Activated naive CD8-positive, alpha-beta T cell treated with anti-CD3 and anti-CD28 coated beads, Interleukin-2, amount 50 U/mL, for 24 hours (primary cell): ENCODE measurements at regions not wholly inside any gene's neighbourhood (a gene's known extent, or its start where the extent isn't known, plus 50 kb on each side); places are given as distances from the start of the nearest gene placed in this dataset.
"Not testable (repeated sequence)": the region's sequence is repeated elsewhere in the genome, so short reads cannot be mapped to it uniquely, and the experiment has no call there.

Experiments used
- ATAC-seq: fragments of 150-1000 bp; cut with Tn5 transposase; one replicate; pipeline ENCODE4 v1.10.0; 2021
- DNase-seq: peaks from one replicate; pipeline ENCODE4 v3.0.0; 2021
- H3K27ac Mint-ChIP-seq: one replicate; pipeline ENCODE4 v1.8.0; 2021; ENCODE audit warnings: mild to moderate bottlenecking, mixed read lengths
- H3K27me3 Mint-ChIP-seq: one replicate; pipeline ENCODE4 v1.8.0; 2021; ENCODE audit warnings: mixed read lengths
- H3K36me3 Mint-ChIP-seq: one replicate; pipeline ENCODE4 v1.8.0; 2021; ENCODE audit warnings: low read depth, mixed read lengths
- H3K4me1 Mint-ChIP-seq: one replicate; pipeline ENCODE4 v1.8.0; 2021; ENCODE audit warnings: mixed read lengths
- H3K4me3 Mint-ChIP-seq: one replicate; pipeline ENCODE4 v1.8.0; 2021; ENCODE audit warnings: mild to moderate bottlenecking, moderate library complexity, mixed read lengths
- H3K9me3 Mint-ChIP-seq: one replicate; pipeline ENCODE4 v1.8.0; 2021; ENCODE audit warnings: mixed read lengths

- no peaks in the 10 kb centered on the region for H3K36me3 Mint-ChIP-seq
- no peaks in the 10 kb centered on the region for H3K9me3 Mint-ChIP-seq
- no peaks in the 10 kb centered on the region for H3K4me1 Mint-ChIP-seq
- peaks cover 7% of the 10 kb centered on the region for H3K27me3 Mint-ChIP-seq
- DNase-seq, result no peak
- ATAC-seq, result no peak
- no peak overlapping the region for H3K27ac Mint-ChIP-seq
- H3K4me3 Mint-ChIP-seq, result no peak overlapping the region
These were observed 132.5 kb downstream of the NOC3L start for GRCh38 chr10:94230134-94230785.

GRCh38 chr10:94232711-94233383 is 129.9 kb downstream of the NOC3L start:
- H3K27me3 Mint-ChIP-seq, result peaks cover 10% of the 10 kb centered on the region
- DNase-seq (no peak), ATAC-seq (no peak)
- H3K36me3 Mint-ChIP-seq, result no peaks in the 10 kb centered on the region
- no peak overlapping the region for H3K4me3 Mint-ChIP-seq
- no peak overlapping the region for H3K27ac Mint-ChIP-seq
- no peaks in the 10 kb centered on the region for H3K9me3 Mint-ChIP-seq
- no peaks in the 10 kb centered on the region for H3K4me1 Mint-ChIP-seq

GRCh38 chr10:94235461-94235860 is 127.3 kb downstream of the NOC3L start:
- Mint-ChIP-seq H3K4me1 (no peaks in the 10 kb centered on the region), H3K27me3 (peaks cover 10% of the 10 kb centered on the region), H3K9me3 (no peaks in the 10 kb centered on the region), H3K4me3 (no peak overlapping the region), H3K27ac (no peak overlapping the region), H3K36me3 (no peaks in the 10 kb centered on the region)
- ATAC-seq (no peak), DNase-seq (no peak)

- Mint-ChIP-seq H3K4me1 (no peaks in the 10 kb centered on the region), H3K27ac (no peak overlapping the region), H3K27me3 (peaks cover 8% of the 10 kb centered on the region), H3K4me3 (no peak overlapping the region), H3K36me3 (no peaks in the 10 kb centered on the region), H3K9me3 (no peaks in the 10 kb centered on the region)
- no peak for ATAC-seq
- DNase-seq, result no peak
These were observed 124.6 kb downstream of the NOC3L start for GRCh38 chr10:94238006-94238617.

- no peaks in the 10 kb centered on the region for H3K9me3 Mint-ChIP-seq
- no peak for ATAC-seq
- no peak overlapping the region for H3K4me3 Mint-ChIP-seq
- DNase-seq, result no peak
- H3K36me3 Mint-ChIP-seq, result no peaks in the 10 kb centered on the region
- peaks cover 5% of the 10 kb centered on the region for H3K27me3 Mint-ChIP-seq
- no peak overlapping the region for H3K27ac Mint-ChIP-seq
- no peaks in the 10 kb centered on the region for H3K4me1 Mint-ChIP-seq
These were observed 123.0 kb downstream of the NOC3L start for GRCh38 chr10:94239696-94240095.

- Mint-ChIP-seq H3K9me3 (no peaks in the 10 kb centered on the region), H3K36me3 (no peaks in the 10 kb centered on the region), H3K27ac (no peak overlapping the region), H3K4me1 (no peaks in the 10 kb centered on the region), H3K27me3 (peaks cover 5% of the 10 kb centered on the region), H3K4me3 (no peak overlapping the region)
- DNase-seq (no peak), ATAC-seq (no peak)
These were observed 122.2 kb downstream of the NOC3L start for GRCh38 chr10:94240491-94240890.

GRCh38 chr10:94240901-94241300 is 121.8 kb downstream of the NOC3L start:
- DNase-seq (no peak), ATAC-seq (no peak)
- Mint-ChIP-seq H3K4me3 (no peak overlapping the region), H3K4me1 (no peaks in the 10 kb centered on the region), H3K9me3 (no peaks in the 10 kb centered on the region), H3K27ac (no peak overlapping the region), H3K27me3 (peaks cover 5% of the 10 kb centered on the region), H3K36me3 (no peaks in the 10 kb centered on the region)

GRCh38 chr10:94251098-94251497 is 111.6 kb downstream of the NOC3L start:
- H3K27ac Mint-ChIP-seq, result no peak overlapping the region

GRCh38 chr10:94251568-94251967 is 111.2 kb downstream of the NOC3L start:
- peaks cover 17% of the 10 kb centered on the region for H3K27me3 Mint-ChIP-seq

More at GRCh38 chr10:94251098-94251497, 111.6 kb downstream of the NOC3L start:
- Mint-ChIP-seq H3K4me1 (no peaks in the 10 kb centered on the region), H3K27me3 (peaks cover 18% of the 10 kb centered on the region), H3K36me3 (no peaks in the 10 kb centered on the region), H3K9me3 (no peaks in the 10 kb centered on the region), H3K4me3 (no peak overlapping the region)
- DNase-seq (no peak), ATAC-seq (no peak)

GRCh38 chr10:94257407-94257806 is 105.3 kb downstream of the NOC3L start:
- H3K4me3 Mint-ChIP-seq, H3K27ac Mint-ChIP-seq, DNase-seq, H3K4me1 Mint-ChIP-seq, H3K36me3 Mint-ChIP-seq, H3K9me3 Mint-ChIP-seq, ATAC-seq: not testable (repeated sequence)
- peaks cover 10% of the 10 kb centered on the region for H3K27me3 Mint-ChIP-seq

More at GRCh38 chr10:94251568-94251967, 111.2 kb downstream of the NOC3L start:
- no peak overlapping the region for H3K4me3 Mint-ChIP-seq
- no peaks in the 10 kb centered on the region for H3K9me3 Mint-ChIP-seq
- ATAC-seq (no peak), DNase-seq (no peak)
- no peak overlapping the region for H3K27ac Mint-ChIP-seq
- no peaks in the 10 kb centered on the region for H3K36me3 Mint-ChIP-seq
- H3K4me1 Mint-ChIP-seq, result no peaks in the 10 kb centered on the region

GRCh38 chr10:94260455-94260854 is 102.3 kb downstream of the NOC3L start:
- ATAC-seq (no peak), DNase-seq (no peak)
- Mint-ChIP-seq H3K27ac (no peak overlapping the region), H3K4me3 (no peak overlapping the region), H3K9me3 (no peaks in the 10 kb centered on the region), H3K36me3 (no peaks in the 10 kb centered on the region), H3K27me3 (peaks cover 6% of the 10 kb centered on the region), H3K4me1 (no peaks in the 10 kb centered on the region)

- H3K4me1 Mint-ChIP-seq, result no peaks in the 10 kb centered on the region
- H3K27ac Mint-ChIP-seq, result no peak overlapping the region
- no peak overlapping the region for H3K4me3 Mint-ChIP-seq
- H3K9me3 Mint-ChIP-seq, result no peaks in the 10 kb centered on the region
- peaks cover 7% of the 10 kb centered on the region for H3K27me3 Mint-ChIP-seq
- DNase-seq (no peak), ATAC-seq (no peak)
- H3K36me3 Mint-ChIP-seq, result no peaks in the 10 kb centered on the region
These were observed 98.7 kb downstream of the NOC3L start for GRCh38 chr10:94264085-94264484.

GRCh38 chr10:94266091-94266490 is 96.6 kb downstream of the NOC3L start:
- H3K4me1 Mint-ChIP-seq, result no peaks in the 10 kb centered on the region
- H3K4me3 Mint-ChIP-seq, result no peak overlapping the region
- H3K9me3 Mint-ChIP-seq, result peaks cover 2% of the 10 kb centered on the region
- DNase-seq (no peak), ATAC-seq (no peak)
- H3K27ac Mint-ChIP-seq, result no peak overlapping the region
- no peaks in the 10 kb centered on the region for H3K36me3 Mint-ChIP-seq
- H3K27me3 Mint-ChIP-seq, result peaks cover 7% of the 10 kb centered on the region

GRCh38 chr10:94268652-94269051 is 94.1 kb downstream of the NOC3L start:
- Mint-ChIP-seq H3K27me3 (peaks cover 7% of the 10 kb centered on the region), H3K27ac (no peak overlapping the region), H3K9me3 (peaks cover 18% of the 10 kb centered on the region), H3K4me3 (no peak overlapping the region), H3K36me3 (no peaks in the 10 kb centered on the region), H3K4me1 (no peaks in the 10 kb centered on the region)
- ATAC-seq (no peak), DNase-seq (no peak)

GRCh38 chr10:94274142-94274787 is 88.5 kb downstream of the NOC3L start:
- DNase-seq, result no peak
- Mint-ChIP-seq H3K36me3 (no peaks in the 10 kb centered on the region), H3K27ac (no peak overlapping the region), H3K9me3 (peaks cover 18% of the 10 kb centered on the region), H3K27me3 (peaks cover 4% of the 10 kb centered on the region), H3K4me1 (no peaks in the 10 kb centered on the region), H3K4me3 (no peak overlapping the region)
- ATAC-seq, result no peak
